ENCODE measurements at regions not wholly inside any gene's neighbourhood (a gene's known extent, or its start where the extent isn't known, plus 50 kb on each side); places are given as distances from the start of the nearest gene placed in this dataset.

DNA sequence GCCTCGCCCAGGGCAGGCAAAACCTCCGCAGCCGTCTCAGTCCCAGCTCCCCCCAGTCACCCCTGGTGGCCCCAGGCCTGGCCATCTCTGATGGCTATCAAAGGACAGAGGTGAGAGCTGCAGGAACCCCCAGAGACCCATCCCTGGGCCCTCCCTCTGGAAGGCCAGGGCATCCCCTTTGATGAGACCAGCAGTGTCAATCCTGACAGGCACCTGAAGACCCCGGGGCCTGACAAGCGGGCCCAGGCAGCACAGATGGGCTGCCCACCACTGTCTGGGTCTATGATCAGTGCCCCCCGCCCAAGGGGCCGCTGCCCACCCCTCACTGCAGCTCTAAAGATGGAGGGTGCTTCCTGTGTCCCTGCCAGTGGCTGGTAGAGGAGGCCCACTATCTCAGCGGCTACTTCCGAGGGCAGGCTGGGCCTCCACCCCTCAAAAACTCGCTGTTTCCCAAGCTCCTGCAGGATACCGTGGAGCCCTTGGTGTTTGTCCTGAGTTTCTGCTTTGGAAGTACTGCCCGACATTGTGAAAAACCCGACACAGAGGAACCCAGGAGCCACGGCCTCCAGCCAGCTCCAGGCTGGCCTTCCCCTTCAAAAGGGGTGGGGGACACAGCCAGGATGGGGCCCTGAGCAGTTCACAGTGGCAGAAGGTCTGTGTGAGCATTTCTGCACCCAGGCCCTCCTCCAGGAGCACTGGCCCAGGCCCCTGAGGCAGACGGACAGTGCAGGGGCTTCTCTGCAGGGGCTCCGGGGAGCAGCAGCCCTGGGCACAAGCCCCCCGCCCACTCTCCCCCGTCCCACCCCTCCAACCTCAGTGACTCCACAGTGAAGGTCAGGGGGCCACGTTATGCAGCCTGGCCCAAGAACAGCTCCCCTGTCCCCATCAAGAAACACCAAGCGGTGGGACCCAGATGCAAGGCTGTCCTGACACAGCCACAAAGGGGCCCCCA, 99.2 kb downstream of the PDGFA start:
- WGBS, 4 donors, result 48 to 71% (median 65%) methylated on average over 6 to 20 of the region's 20 CpGs
- DNase-seq, result no peak
- TF ChIP-seq, protein P1, sequence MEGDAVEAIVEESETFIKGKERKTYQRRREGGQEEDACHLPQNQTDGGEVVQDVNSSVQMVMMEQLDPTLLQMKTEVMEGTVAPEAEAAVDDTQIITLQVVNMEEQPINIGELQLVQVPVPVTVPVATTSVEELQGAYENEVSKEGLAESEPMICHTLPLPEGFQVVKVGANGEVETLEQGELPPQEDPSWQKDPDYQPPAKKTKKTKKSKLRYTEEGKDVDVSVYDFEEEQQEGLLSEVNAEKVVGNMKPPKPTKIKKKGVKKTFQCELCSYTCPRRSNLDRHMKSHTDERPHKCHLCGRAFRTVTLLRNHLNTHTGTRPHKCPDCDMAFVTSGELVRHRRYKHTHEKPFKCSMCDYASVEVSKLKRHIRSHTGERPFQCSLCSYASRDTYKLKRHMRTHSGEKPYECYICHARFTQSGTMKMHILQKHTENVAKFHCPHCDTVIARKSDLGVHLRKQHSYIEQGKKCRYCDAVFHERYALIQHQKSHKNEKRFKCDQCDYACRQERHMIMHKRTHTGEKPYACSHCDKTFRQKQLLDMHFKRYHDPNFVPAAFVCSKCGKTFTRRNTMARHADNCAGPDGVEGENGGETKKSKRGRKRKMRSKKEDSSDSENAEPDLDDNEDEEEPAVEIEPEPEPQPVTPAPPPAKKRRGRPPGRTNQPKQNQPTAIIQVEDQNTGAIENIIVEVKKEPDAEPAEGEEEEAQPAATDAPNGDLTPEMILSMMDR (IDR thresholded peaks at IDR 0.05), result no peak
- no peak for TF ChIP-seq POLR2A (IDR thresholded peaks at IDR 0.05)

DNA sequence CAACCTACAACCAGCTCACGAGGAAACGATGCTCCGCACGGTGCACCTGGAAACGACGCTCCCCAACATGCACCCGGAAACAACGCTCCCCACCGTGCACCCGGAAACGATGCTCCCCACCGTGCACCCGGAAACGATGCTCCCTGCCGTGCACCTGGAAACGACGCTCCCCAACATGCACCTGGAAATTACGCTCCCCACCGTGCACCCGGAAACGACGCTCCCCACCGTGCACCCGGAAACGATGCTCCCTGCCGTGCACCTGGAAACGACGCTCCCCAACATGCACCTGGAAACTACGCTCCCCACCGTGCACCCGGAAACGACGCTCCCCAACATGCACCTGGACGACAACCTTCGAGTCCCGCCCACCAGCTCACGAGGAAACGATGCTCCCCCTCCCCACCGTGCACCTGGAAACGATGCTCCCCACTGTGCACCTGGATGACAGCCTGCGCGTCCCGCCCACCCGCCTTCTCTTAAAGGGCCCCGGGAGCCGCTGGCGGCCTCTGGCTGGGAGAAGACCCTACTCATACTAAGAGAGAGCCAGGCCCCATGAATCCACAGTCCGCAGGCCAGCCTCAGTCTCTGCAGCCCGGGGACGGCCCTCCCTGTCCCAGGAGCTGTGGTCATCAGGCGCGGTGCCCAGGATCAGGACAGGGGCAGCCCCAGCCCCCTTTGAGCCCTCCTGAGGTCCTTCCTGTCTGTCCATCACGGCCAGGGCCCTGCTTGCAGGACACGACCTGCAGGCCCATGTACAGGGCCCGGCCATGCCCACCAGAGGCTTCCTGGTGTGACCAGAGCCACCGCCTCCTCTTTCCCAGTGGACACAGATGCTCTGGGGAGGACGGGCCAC, 98.3 kb downstream of the PDGFA start:
- TF ChIP-seq, protein P1 (IDR thresholded peaks at IDR 0.05), result no peak
- no peak for TF ChIP-seq POLR2A (IDR thresholded peaks at IDR 0.05)
- H3K4me3 ChIP-seq, result no peak overlapping the region
- H3K27ac ChIP-seq, result no peak overlapping the region
- 59 to 70% (median 61%) methylated on average over 17 to 57 of the region's 57 CpGs for WGBS, 4 donors
- no peaks in the 10 kb centered on the region for H3K27me3 ChIP-seq
- no peak for DNase-seq
- no peaks in the 10 kb centered on the region for H3K36me3 ChIP-seq (replicated peaks in 1 of 2)
- no peaks in the 10 kb centered on the region for H3K9me3 ChIP-seq (replicated peaks in 1 of 3)
- H3K4me1 ChIP-seq (replicated peaks in 1 of 2), result no peaks in the 10 kb centered on the region
- intact Hi-C loops (cut with DNase I), result loop anchor here in 1 of 2 donors (10.0 kb wide), 1 partner anchor 83 kb away; no protein-coding TSS in a partner anchor

More for the DNA sequence above, 99.2 kb downstream of the PDGFA start:
- Histone ChIP-seq H3K4me1 (replicated peaks in 1 of 2) (no peaks in the 10 kb centered on the region), H3K9me3 (replicated peaks in 1 of 3) (no peaks in the 10 kb centered on the region), H3K4me3 (no peak overlapping the region), H3K36me3 (replicated peaks in 1 of 2) (no peaks in the 10 kb centered on the region), H3K27ac (no peak overlapping the region), H3K27me3 (no peaks in the 10 kb centered on the region)
- intact Hi-C loops (cut with DNase I), result loop anchor here in 1 of 2 donors (10.0 kb wide), 1 partner anchor 84 kb away; no protein-coding TSS in a partner anchor

DNA sequence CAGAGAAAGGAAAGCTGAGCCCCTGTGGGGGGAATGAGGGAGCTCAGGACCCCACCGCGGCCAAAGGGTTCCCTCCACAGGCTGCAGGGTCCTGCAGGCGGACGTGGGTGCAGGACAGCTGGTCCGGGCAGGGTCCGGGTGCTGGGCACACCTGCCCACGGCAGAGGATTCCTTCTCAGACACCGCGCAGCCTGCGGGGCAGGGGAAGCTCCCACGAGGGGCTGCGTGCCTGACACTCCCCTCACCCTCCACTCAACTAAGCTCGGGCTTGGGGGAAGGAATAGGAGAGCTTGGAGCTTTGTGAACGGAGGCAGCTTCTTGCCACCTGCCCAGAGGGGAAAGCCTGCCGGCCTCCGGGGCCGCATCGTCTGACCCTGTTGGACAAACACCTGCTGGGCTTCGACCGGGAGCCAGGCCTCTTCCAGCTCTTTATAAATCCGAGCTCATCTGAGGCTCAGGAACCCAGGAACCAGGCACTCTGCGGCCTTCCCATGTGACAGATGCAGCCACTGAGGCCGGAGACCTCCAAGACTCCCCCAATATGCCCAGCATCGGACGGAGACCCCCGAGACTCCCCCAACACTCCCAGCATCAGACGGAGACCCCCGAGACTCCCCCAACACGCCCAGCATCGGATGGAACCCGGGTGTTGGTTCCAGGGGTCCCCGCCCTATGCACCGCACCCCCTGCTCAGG, 97.3 kb downstream of the PDGFA start:
- H3K27ac ChIP-seq, result no peak overlapping the region
- H3K36me3 ChIP-seq (replicated peaks in 1 of 2), result no peaks in the 10 kb centered on the region
- intact Hi-C loops (cut with DNase I), result loop anchor here in 1 of 2 donors (10.0 kb wide), 1 partner anchor 82 kb away; no protein-coding TSS in a partner anchor
- no peak for TF ChIP-seq POLR2A (IDR thresholded peaks at IDR 0.05)
- TF ChIP-seq, protein P1 (IDR thresholded peaks at IDR 0.05), result no peak
- H3K9me3 ChIP-seq (replicated peaks in 1 of 3), result no peaks in the 10 kb centered on the region
- H3K4me1 ChIP-seq (replicated peaks in 1 of 2), result no peaks in the 10 kb centered on the region
- H3K27me3 ChIP-seq, result no peaks in the 10 kb centered on the region
- H3K4me3 ChIP-seq, result no peak overlapping the region
- DNase-seq, result no peak
- 79 to 82% (median 81%) methylated on average over 25 to 33 of the region's 33 CpGs for WGBS, 4 donors

Measured in adrenal gland (tissue), 9 donors.